ENCODE measurements at regions not wholly inside any gene's neighbourhood (a gene's known extent, or its start where the extent isn't known, plus 50 kb on each side); places are given as distances from the start of the nearest gene placed in this dataset.
A peak's percentile ranks its signal among the peaks of the same experiment; 100 is the strongest.
"Not testable (repeated sequence)": the region's sequence is repeated elsewhere in the genome, so short reads cannot be mapped to it uniquely, and the experiment has no call there.

- not testable (repeated sequence) for DNase-seq (ENCODE audit: low spot score)
Measured at GRCh38 chr1:228611707-228612106, 123.6 kb upstream of the RHOU start.

- DNase-seq (ENCODE audit: low spot score) = not testable (repeated sequence)
Measured at GRCh38 chr1:228622002-228622716, 113.1 kb upstream of the RHOU start.

GRCh38 chr1:228626481-228626880 lies 108.8 kb upstream of the RHOU start:
- not testable (repeated sequence) for DNase-seq (ENCODE audit: low spot score)

DNA sequence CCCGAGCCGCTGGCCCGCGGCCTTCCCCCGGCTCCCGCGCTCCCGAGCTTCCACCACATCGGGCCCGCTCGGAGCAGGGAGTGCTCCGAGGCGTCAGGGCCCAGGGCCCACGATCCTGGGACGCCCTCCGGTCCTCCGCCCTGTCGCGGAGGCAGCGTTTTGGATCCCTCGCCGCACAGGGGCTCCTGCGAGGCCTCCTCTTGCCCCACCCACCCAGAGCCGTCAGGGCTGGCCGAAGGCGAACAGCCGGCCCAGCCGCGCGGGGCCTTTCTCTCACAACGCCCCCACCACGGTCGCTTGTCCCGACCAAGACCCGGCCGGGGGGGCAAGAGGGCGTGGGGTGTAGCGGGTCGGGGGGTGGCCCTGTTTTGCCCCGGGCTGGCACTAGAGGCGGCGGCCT lies 102.4 kb upstream of the RHOU start:
- not testable (repeated sequence) for DNase-seq (ENCODE audit: low spot score)

- DNase-seq (ENCODE audit: low spot score) = not testable (repeated sequence)
Measured at GRCh38 chr1:228635304-228635703, 100.0 kb upstream of the RHOU start.

DNA sequence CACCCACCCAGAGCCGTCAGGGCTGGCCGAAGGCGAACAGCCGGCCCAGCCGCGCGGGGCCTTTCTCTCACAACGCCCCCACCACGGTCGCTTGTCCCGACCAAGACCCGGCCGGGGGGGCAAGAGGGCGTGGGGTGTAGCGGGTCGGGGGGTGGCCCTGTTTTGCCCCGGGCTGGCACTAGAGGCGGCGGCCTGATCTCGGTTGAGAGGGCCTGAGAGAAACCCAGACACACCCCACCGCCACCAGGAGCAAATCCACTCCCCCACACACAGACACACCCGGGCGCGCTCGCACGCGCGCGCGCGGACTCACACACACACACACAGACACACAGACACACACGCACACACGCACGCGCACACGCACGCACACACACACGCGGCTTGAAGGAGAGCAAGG lies 97.8 kb upstream of the RHOU start:
- not testable (repeated sequence) for DNase-seq (ENCODE audit: low spot score)

- DNase-seq (ENCODE audit: low spot score) = peak; percentile 54
Measured at GRCh38 chr1:228646717-228647522, 88.4 kb upstream of the RHOU start.

DNA sequence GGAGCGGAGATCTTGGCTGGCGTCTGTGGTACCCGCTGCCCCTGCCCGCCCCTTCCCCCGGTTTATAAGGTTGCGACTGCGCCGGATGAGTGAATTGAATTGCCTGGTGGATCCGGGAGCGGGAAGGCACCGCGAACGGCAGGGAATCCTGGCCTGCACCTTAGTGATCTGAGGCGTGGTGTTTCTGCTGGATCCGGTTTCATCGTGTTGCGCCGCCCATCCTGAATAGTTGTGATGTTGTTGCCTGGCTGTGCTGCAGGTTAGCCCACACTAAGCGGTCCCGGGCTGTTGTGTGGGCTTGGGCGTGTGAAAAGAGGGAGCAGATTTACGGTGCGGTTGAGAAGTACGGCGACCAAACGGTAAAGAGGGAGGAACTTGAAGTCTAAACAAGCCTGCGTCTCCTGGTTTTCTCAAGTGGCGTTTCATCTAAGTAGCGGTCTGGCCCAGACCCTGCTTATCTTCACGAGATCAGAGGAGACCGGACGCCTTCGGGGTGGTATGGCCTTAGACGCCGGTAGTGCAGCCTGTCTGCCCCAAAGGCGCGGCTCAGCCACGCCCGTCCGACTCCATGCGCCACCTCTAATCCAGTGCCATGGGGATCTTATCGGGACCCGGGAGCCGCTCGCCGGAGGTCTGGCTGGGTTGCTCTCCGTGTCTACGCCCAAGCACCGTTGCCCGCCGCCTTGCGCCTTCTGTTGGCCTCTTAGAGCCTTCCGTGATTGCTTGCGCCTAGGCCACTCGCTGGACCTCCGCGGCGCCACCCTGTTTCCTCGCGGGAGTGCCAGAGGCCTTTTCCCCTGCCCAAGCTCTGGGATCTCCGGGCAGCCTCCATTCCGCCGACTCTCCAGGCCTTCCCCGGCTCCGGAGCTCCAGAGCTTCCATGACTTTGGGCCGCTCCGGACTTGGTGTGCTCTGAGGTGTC lies 87.5 kb upstream of the RHOU start:
- peak; percentile 82 for DNase-seq (ENCODE audit: low spot score)

- DNase-seq (ENCODE audit: low spot score) = no peak
Measured at GRCh38 chr1:228648647-228649383, 86.5 kb upstream of the RHOU start.

DNA sequence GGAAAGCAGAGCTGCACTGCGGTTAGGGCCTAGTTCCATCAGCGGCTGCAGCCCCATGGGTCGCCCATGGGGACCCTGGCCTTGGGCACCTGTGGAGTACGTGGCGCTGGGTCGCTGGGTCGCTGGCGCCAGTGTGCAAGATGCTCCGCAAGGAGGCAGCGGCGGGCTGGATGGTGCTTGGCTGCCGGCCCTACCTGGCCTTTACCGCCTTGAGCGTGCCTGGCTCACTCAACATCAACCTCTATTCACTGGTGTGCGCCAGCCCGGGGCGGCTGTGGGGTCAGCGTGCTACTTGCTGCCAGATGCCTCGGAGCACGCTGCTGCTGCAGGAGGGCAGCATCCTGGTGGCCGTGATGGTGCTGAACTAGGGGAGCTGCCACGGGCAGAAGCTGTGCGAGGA lies 85.1 kb upstream of the RHOU start:
- DNase-seq (ENCODE audit: low spot score) = no peak

GRCh38 chr1:228650946-228651345 lies 84.3 kb upstream of the RHOU start:
- no peak for DNase-seq (ENCODE audit: low spot score)

DNA sequence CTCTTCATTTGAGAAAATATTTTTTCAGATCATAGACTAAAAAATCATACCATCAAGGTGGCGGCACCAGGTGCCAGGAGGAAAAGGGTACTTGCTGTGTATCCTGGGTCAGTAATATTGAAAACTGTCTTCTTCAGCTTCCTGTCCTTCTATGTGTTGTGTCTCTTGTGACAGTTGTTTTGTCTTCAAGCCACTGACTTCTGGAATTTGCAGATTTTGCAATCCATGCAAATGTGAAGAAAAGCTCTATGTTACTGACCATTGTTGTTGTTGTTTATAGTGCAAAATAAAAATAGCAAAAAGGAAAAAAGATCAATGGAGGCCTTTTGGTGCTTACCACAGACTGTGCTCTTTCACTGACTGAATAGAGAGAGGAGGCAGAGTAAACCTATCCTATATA lies 83.2 kb upstream of the RHOU start:
- no peak for DNase-seq (ENCODE audit: low spot score)

- DNase-seq (ENCODE audit: low spot score) = not testable (repeated sequence)
Measured at GRCh38 chr1:228653057-228653456, 82.2 kb upstream of the RHOU start.

DNA sequence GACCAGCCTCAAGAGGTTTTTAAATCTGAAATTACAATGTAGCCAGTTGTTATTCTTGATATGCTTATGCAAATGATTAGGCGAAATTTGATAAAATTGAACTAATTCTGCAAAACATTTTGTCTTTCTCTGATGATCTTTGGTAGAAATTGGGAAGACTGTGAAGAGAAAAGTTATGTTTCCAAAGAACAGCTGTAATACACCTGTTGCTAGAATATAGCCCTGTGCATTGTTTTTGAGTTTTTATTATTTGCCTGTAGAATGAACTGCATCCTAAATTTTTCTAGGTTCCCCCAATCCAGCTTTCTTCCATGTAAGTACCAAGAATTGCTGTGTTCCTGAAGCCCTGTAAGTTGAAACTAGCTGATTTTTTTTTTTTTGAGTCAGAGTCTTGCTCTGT lies 81.5 kb upstream of the RHOU start:
- DNase-seq (ENCODE audit: low spot score) = no peak

DNA sequence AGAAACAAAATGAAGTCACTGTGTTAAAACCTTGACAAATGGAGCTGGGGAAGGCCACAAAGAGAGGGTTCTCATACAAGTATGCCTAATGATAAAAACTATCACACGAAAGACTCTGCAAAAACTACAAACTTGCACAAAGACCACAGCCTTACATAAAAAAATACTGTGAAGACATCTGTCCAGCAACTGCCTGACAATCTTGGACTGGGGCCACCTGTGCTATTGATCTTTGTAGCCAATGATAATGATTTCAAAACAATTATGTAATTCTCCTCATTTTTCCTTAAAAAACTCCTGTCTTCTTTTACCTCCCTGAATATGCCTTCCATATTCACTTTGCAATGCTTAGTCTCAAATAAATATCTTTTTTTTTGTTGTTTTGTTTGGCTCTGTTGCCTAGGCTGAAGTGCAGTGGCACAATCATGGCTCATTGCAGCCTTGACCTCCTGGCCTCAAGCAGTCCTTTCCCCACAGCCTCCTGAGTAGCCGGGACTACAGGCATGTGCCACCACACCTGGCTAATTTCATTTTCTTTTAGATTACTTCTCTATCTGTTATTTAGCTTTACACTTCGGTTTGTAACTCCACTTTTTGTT lies 79.4 kb upstream of the RHOU start:
- DNase-seq (ENCODE audit: low spot score) = no peak

DNA sequence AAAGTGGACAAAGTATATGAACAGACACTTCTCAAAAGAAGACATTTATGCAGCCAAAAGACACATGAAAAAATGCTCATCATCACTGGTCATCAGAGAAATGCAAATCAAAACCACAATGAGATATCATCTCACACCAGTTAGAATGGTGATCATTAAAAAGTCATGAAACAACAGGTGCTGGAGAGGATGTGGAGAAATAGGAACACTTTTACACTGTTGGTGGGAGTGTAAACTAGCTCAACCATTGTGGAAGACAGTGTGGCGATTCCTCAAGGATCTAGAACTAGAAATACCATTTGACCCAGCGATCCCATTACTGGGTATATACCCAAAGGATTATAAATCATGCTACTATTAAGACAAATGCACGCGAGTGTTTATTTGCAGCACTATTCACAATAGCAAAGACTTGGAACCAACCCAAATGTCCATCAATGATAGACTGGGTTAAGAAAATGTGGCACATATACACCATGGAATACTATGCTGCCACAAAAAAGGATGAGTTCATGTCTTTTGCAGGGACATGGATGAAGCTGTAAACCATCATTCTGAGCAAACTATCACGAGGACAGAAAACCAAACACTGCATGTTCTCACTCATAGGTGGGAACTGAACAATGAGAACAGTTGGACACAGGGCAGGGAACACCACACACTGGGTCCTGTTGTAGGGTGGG lies 73.1 kb upstream of the RHOU start:
- not testable (repeated sequence) for DNase-seq (ENCODE audit: low spot score)

- peak; percentile 78 for DNase-seq (ENCODE audit: low spot score)
Measured at GRCh38 chr1:228664399-228664914, 70.8 kb upstream of the RHOU start.

- DNase-seq (ENCODE audit: low spot score) = no peak
Measured at GRCh38 chr1:228666686-228667623, 68.3 kb upstream of the RHOU start.

DNA sequence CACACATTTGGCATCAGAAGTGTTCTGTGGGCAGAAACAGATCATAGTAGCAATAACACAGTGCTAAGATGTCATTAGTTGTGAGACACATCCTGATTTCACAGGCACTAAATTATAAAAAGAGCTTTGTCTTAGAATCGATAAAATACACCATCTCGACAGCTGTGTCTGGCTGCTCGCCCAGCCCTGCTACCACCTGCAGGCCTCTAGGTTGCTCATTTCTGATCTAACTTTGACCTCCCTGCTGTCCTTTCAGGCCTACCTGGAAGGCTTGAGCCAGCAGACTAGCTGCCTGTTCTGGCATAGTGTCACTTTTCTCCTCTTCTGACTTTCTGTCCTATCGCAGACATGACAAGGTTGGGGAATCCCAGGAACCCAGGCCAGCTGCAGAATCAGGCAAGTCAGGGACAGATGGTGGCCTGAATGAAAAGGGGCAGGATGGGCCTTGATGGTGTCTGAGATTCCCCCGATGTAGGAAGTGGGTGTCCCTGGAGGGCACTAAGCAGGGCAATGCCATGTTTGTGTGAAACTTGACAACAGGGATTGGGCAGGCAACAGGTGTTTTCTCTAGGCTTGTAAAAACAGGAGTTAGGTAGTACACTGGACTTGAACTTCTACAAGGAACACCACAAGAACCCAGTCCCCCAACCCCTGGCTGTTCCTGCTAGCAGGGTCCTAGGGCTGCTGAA lies 66.6 kb upstream of the RHOU start:
- DNase-seq (ENCODE audit: low spot score) = no peak
